ENCODE measurements at regions not wholly inside any gene's neighbourhood (a gene's known extent, or its start where the extent isn't known, plus 50 kb on each side); places are given as distances from the start of the nearest gene placed in this dataset.
A peak's percentile ranks its signal among the peaks of the same experiment; 100 is the strongest.

DNA sequence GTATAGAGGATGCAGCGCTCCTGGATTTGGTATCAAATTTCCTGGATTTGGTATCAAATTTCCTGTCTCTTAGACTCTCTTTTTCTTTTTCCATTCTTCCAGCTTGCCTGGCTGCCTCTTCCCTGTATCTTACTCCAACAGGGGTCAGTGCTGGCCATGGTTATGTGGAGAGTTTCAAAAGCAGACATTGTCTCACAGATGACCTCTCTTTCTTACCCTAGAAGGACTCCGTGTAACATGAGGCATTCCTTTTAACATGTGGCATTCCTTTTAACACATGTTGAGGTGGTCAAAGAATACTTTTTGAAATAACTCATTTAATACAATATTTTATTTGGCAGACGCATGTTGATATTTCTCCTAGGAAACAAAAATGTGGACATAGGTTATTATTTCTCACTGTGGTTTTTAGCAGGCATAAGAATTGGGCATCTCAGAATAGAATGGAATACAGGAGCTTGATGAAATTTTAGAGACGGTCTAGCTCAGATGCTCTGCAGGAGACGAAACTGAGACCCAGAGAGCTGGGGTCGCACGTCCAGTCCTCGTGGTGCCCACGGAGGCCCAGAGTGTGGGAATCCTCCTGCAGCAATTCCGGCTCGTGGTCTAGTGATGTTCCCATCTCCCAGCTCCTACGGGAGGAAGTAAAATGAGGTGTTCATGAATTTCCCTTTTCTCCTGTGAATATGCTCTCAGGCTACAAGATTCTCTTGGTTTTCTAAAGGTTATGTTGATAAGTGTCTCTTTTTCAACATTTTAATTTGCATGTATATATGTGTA is 59.6 kb upstream of the PITRM1 start:
- H3K27ac ChIP-seq = peak overlapping the region in 2 of 4 donors; percentile 44 to 53
- WGBS, 2 donors = 74% methylated on average over 12 of the region's 12 CpGs

DNA sequence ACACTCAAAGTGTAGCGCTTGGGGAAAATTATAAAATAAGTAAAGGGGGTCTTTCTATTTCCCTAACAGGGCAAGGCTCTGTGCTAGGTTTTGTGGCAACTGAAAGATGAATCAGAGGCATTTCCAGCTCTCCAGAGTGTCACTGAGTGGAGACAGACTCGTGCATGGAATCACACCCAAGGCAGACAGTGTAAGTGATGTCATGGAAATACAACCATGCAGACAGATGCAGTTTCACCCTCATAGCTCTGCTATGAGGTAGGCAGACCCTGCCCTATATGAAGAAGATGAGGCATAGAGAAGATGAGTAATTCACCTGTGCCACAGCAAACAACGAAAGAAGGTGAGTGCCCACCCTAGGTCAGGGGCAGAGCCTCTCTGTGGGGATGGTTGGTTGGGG is 57.2 kb upstream of the PITRM1 start:
- H3K4me3 ChIP-seq = no peak overlapping the region
- no peak for DNase-seq (ENCODE audit: low spot score in 2 of 2)
- H3K9me3 ChIP-seq = no peaks in the 10 kb centered on the region
- no peak overlapping the region for H3K27ac ChIP-seq
- TF ChIP-seq, protein P1, sequence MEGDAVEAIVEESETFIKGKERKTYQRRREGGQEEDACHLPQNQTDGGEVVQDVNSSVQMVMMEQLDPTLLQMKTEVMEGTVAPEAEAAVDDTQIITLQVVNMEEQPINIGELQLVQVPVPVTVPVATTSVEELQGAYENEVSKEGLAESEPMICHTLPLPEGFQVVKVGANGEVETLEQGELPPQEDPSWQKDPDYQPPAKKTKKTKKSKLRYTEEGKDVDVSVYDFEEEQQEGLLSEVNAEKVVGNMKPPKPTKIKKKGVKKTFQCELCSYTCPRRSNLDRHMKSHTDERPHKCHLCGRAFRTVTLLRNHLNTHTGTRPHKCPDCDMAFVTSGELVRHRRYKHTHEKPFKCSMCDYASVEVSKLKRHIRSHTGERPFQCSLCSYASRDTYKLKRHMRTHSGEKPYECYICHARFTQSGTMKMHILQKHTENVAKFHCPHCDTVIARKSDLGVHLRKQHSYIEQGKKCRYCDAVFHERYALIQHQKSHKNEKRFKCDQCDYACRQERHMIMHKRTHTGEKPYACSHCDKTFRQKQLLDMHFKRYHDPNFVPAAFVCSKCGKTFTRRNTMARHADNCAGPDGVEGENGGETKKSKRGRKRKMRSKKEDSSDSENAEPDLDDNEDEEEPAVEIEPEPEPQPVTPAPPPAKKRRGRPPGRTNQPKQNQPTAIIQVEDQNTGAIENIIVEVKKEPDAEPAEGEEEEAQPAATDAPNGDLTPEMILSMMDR (IDR thresholded peaks at IDR 0.05) = no peak
- TF ChIP-seq EP300 (IDR thresholded peaks at IDR 0.05) (no peak), POLR2A (IDR thresholded peaks at IDR 0.05) (no peak)
- H3K27me3 ChIP-seq = no peaks in the 10 kb centered on the region
- H3K36me3 ChIP-seq = no peaks in the 10 kb centered on the region
- 76 to 78% methylated on average over 3 of the region's 3 CpGs for WGBS, 2 donors
- H3K4me1 ChIP-seq = peaks cover 0 to 22% (median 4%) of the 10 kb centered on the region in 4 donors

More for the DNA sequence above, 59.6 kb upstream of the PITRM1 start:
- H3K27me3 ChIP-seq = no peaks in the 10 kb centered on the region
- peaks cover 0 to 21% (median 4%) of the 10 kb centered on the region in 4 donors for H3K4me1 ChIP-seq
- TF ChIP-seq, protein P1 (IDR thresholded peaks at IDR 0.05) = peak in 2 of 5 experiments; percentile 23 to 37
- TF ChIP-seq POLR2A (IDR thresholded peaks at IDR 0.05) (no peak), EP300 (IDR thresholded peaks at IDR 0.05) (peak in 1 of 2 donors; percentile 5)
- no peak overlapping the region for H3K4me3 ChIP-seq
- DNase-seq (ENCODE audit: low spot score in 2 of 2) = peak in 1 of 2 donors; percentile 57
- H3K9me3 ChIP-seq = no peaks in the 10 kb centered on the region
- H3K36me3 ChIP-seq = no peaks in the 10 kb centered on the region

DNA sequence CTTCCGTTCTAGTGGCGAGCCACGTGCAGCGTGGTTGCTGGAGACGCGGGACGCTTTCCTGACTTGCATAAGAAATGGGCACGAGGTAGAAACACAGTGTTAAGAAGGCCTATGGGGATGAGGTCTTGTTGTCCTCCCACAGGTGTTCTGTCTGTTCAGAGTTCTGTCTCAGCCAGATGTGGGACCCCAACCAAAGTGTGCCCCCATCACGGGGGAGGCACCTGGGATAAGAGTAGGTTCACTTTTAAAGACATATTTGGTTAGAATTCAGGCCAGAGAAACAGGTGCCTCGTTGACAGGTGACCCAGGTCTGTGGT is 56.0 kb upstream of the PITRM1 start:
- Histone ChIP-seq H3K9me3 (no peaks in the 10 kb centered on the region), H3K27ac (no peak overlapping the region), H3K4me3 (no peak overlapping the region), H3K4me1 (peaks cover 0 to 22% (median 4%) of the 10 kb centered on the region in 4 donors), H3K27me3 (no peaks in the 10 kb centered on the region), H3K36me3 (no peaks in the 10 kb centered on the region)
- no peak for DNase-seq (ENCODE audit: low spot score in 2 of 2)
- TF ChIP-seq, protein P1 (IDR thresholded peaks at IDR 0.05) = no peak
- TF ChIP-seq POLR2A (IDR thresholded peaks at IDR 0.05) = no peak
- TF ChIP-seq EP300 (IDR thresholded peaks at IDR 0.05) = no peak
- 83 to 88% methylated on average over 10 of the region's 10 CpGs for WGBS, 2 donors

DNA sequence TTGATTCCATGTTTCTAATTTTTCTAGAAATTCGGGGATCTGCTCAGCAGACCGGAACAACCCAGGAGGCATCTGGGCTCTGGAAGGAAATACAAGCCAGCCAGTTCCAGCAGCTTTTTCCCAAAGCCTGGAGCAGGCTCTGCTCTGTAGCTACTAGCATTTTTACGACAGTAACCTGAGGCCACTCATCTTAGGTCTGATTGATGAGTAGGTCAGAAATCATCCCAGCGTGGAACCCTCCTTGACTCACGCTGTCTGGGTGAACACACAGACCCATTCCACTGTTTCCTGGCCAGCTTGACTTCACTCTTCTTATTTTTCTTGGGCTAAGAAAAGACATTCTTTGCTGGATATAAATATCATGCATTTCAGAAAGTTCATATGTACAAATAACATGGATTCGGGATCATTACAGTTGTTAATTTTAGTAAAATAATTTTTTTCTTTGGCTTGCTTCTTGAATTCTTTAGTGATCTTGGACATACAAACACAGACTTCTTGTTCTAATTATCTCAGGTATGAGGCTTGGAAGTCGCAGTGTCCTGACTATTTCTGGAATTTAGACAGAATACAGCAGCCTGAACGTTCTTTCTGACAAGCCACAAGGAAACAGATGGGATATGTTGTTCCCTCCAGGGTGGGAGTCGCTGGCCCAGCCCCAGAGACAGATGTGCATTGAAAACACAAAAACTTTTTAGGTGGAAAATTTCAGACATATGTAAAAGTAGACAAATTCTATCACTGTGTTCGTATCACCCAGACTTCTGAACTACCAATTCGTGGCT is 54.6 kb upstream of the PITRM1 start:
- no peak overlapping the region for H3K4me3 ChIP-seq
- H3K36me3 ChIP-seq = no peaks in the 10 kb centered on the region
- no peaks in the 10 kb centered on the region for H3K9me3 ChIP-seq
- H3K4me1 ChIP-seq = peaks cover 0 to 22% (median 4%) of the 10 kb centered on the region in 4 donors
- no peak overlapping the region for H3K27ac ChIP-seq
- no peaks in the 10 kb centered on the region for H3K27me3 ChIP-seq
- no peak for DNase-seq (ENCODE audit: low spot score in 2 of 2)
- WGBS, 2 donors = 45 to 47% methylated on average over 11 of the region's 11 CpGs
- TF ChIP-seq POLR2A (IDR thresholded peaks at IDR 0.05) (no peak), EP300 (IDR thresholded peaks at IDR 0.05) (no peak)
- TF ChIP-seq, protein P1 (IDR thresholded peaks at IDR 0.05) = no peak

DNA sequence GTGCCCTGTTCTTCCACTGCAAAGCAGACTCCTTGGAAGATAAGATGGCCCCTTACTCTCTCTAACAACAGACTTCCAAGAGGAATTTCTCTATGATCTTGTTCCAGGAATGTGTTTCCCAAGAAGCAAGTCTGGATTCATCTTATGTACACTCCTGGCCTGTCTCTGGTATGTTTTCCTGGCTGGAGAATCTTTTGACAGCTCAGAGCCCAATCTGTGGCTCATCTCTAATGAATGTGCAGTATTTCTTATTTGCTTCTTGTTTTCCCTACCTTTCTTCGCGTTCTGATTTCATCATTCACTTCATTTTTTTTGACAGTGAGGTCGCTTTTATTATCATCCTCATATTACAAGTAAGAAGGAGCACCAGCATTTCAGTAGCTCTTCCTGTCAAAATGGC is 53.0 kb upstream of the PITRM1 start:
- WGBS, 2 donors = 80 to 82% methylated on average over 3 of the region's 3 CpGs
- Histone ChIP-seq H3K9me3 (no peaks in the 10 kb centered on the region), H3K27me3 (no peaks in the 10 kb centered on the region), H3K4me1 (peaks cover 0 to 12% (median 4%) of the 10 kb centered on the region in 4 donors), H3K27ac (no peak overlapping the region), H3K36me3 (no peaks in the 10 kb centered on the region), H3K4me3 (no peak overlapping the region)
- TF ChIP-seq POLR2A (IDR thresholded peaks at IDR 0.05) (no peak), EP300 (IDR thresholded peaks at IDR 0.05) (no peak)
- TF ChIP-seq, protein P1 (IDR thresholded peaks at IDR 0.05) = no peak
- no peak for DNase-seq (ENCODE audit: low spot score in 2 of 2)
